ENCODE measurements at regions not wholly inside any gene's neighbourhood (a gene's known extent, or its start where the extent isn't known, plus 50 kb on each side); places are given as distances from the start of the nearest gene placed in this dataset.

DNA sequence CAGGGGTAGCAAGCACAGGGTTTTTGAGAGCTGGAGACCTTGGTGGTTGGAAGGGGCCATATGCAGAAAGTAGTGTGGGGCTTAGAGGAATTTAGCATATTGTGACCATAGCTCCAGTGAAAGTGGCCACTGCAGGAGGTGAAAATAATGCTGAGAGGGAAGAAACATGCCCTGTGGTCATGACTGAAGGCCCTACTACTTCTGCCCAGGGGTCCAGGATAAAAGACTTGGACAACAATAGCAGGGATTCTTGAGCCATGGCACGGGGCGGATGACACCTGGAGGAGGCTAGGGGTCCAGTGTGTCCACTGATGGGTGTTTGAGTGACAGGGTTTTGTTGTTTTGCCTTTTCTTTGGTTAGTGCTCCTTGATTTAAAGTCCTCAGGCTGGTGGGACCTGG lies 694.6 kb downstream of the CPS1 start:
- DNase-seq = no peak

GRCh38 chr2:211258646-211259335 lies 702.4 kb downstream of the CPS1 start:
- no peak for DNase-seq

DNA sequence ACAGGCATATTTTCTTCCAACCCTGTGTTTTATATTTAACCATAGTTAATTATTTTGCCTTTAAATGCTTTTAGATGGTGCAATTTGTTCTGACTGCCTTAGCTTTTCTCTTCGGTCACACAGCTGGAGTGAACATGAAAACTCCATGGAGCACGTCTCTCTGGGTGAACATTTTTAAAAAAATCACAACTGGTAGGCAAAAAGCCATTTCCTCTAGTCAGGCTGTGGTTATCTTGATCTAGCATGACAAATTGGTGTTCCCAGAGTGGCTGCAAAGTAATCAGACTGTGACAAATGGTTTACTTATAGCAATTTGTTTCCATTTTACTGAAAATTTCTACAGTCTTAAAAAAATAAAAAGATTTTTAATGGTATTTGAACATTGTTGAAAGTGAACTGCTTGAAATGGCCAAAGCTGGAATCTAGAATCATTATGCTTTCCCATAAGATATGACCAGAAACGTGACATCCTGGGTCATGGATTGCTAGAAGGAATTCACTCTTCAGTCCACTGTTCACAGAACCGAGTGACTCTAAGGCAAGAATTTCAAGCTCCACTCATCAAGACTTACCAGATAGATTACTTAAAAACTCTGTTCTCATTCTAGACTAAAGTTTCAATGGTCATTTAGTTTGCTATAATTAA lies 703.6 kb downstream of the CPS1 start:
- no peak for DNase-seq

DNA sequence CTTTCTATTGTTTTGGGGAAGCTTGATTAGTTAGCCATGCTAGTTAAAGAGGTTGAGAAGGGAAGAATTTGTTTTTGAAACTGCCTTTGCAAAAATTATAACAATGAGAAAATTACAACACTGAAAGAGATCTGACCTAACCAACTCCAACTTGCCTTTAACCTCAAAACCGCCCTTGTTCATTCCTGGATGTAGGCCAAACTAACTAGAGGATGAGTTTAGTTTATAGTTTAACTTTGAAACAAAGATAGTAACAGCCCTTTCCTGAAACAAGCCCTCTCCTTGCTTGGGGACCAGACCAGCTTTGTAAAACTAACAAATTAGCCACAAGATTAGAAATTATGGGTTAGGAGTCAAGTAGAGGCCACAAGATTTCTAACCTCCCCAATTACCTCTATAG lies 713.9 kb downstream of the CPS1 start:
- DNase-seq = no peak

DNA sequence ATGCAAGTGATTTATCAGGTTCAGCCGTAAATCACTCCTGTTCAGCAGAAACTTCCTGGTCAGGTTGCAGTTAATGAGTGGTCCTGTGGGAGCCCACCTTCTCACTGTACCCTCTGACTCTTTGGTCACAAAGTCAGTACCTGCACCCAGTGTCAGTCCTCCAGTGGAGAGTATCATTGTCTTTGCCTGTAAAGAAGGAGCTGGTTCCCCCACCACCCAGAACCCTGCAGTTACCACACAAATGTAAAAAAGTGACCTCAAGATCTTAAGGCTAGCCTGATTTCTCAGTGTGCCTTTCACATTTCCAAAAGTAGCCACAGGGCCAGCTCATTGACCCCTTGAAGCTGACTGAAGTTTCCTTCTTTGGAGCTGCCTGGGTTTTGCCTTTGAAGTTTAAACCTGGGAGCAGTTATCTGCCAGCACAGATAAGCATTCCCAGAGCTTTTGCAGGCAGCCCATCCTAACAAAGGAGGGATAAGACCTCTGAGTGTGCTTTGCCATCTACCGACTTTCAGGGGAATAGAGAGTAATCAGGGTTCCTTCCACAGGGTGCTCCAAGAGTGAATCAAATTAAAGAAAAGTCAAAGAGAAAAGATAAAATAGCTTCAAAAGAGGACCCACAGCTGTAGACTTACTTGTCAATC lies 725.2 kb downstream of the CPS1 start:
- DNase-seq = no peak

- no peak for DNase-seq
Observed at GRCh38 chr2:211302676-211303075, 746.3 kb downstream of the CPS1 start.

- DNase-seq = no peak
Observed at GRCh38 chr2:211306929-211307328, 750.5 kb downstream of the CPS1 start.

All from NCI-H1105 treated with DMSO at 0.1 percent for 48 hours (cell line).